Tongue (tissue), 1 donor: ENCODE measurements at regions not wholly inside any gene's neighbourhood (a gene's known extent, or its start where the extent isn't known, plus 50 kb on each side); places are given as distances from the start of the nearest gene placed in this dataset.
"Not testable (repeated sequence)": the region's sequence is repeated elsewhere in the genome, so short reads cannot be mapped to it uniquely, and the experiment has no call there.

Experiments used
- DNase-seq: peaks from one replicate; pipeline ENCODE4 v3.0.0-alpha.2; 2015

GRCh38 chr1:70556541-70556940 lies 145.5 kb downstream of the CTH start:
- DNase-seq = no peak

GRCh38 chr1:70567167-70567566 lies 156.1 kb downstream of the CTH start:
- no peak for DNase-seq

- DNase-seq = no peak
Measured at GRCh38 chr1:70571191-70571590, 160.1 kb downstream of the CTH start.

- no peak for DNase-seq
Measured at GRCh38 chr1:70573317-70573843, 162.3 kb downstream of the CTH start.

DNA sequence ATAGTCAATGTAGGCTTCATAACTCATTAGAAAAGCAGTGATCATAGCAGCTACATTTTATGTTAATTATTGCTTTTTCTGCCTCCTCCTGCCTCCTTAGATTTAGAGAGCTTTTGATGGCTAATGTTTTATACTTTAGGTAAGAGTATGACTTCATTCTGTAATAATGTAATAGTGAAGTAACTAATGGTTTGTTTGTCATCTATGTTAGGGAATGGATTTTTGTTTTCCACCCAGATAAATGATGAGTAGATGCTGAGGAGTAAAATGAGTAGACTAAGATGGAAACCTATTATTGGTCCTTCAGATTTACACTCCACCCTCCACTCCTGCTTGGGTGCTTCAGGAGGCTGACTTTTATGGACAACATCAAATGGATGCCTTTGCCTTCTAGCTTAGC lies 170.6 kb downstream of the CTH start:
- no peak for DNase-seq

DNA sequence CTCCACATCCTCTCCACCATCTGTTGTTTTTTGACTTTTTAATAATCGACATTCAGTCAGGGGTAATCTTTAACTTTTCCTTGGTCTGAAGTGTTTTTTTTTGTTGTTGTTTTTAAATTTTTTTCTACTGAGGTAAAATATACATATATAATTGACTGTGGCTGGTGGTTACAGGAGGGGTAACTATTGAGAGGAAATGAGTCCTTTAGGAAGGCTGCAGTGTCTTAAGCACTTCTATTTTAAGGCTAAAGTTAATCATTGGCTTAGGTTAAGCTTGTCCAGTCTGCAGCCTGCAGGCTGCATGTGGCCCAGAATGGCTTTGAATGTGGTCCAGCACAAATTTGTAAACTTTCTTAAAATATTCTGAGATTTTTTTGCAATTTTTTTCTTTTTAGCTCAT lies 172.5 kb downstream of the CTH start:
- DNase-seq = no peak

- no peak for DNase-seq
Measured at GRCh38 chr1:70586046-70586445, 175.0 kb downstream of the CTH start.

- no peak for DNase-seq
Measured at GRCh38 chr1:70587872-70588366, 176.9 kb downstream of the CTH start.

- DNase-seq = not testable (repeated sequence)
Measured at GRCh38 chr1:70593551-70593950, 182.5 kb downstream of the CTH start.

DNA sequence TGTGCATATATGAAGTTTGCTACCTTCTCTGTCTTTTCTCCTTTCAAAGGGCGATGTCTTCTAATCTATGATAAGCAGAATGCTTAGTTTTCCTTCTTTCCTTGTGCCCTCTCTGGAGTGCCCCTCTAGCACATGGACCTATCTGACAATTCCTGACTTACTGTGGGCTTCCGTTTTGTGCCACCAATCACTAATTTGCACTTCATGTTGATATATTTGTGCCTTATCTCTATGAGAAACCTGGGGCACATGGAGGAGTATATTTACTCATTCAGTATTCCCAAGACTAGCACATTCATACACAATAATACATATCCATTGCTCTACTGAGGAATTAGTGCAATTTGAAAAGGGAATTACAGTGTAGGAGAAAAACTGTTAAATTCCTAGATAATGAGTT lies 197.7 kb downstream of the CTH start:
- DNase-seq = no peak

- not testable (repeated sequence) for DNase-seq
Measured at GRCh38 chr1:70610164-70610563, 199.1 kb downstream of the CTH start.

DNA sequence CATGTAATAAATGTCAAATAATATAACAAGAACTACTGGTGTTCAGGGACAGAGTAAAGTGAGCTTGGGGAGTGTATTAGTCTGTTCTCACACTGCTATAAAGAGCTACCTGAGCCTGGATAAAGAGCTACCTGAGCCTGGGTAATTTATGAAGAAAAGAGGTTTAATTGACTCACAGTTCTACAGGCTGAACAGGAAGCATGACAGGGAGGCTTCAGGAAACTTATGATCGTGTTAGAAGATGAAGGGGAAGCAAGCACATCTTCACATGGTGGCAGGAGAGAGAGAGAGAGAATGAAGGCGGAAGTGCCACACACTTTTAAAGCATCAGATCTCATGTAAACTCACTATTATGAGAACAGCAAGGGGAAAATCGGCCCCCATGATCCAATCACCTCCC lies 205.9 kb downstream of the CTH start:
- no peak for DNase-seq

DNA sequence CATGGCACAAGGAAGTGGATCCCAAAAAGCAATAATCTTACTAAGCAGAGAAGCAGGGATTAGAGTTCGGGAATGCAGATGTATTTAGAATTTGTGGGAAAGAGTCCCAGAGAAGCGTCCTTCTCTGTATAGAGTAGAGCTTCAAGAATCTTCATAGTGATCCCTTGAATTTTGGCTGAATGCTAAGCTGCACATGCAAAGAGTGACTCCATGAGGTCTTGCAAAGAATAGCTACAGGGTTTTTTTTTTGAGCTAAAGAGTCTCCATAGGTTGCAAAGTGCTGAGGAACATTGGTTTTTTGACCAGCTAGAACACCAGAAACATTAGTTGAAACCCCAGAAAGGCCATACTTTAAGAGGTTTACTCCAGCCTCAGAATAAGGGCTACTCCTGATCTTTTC lies 206.7 kb downstream of the CTH start:
- DNase-seq = no peak

- DNase-seq = no peak
Measured at GRCh38 chr1:70627910-70628309, 216.8 kb downstream of the CTH start.

- no peak for DNase-seq
Measured at GRCh38 chr1:70628973-70629372, 217.9 kb downstream of the CTH start.

GRCh38 chr1:70633004-70633403 lies 221.9 kb downstream of the CTH start:
- DNase-seq = no peak

DNA sequence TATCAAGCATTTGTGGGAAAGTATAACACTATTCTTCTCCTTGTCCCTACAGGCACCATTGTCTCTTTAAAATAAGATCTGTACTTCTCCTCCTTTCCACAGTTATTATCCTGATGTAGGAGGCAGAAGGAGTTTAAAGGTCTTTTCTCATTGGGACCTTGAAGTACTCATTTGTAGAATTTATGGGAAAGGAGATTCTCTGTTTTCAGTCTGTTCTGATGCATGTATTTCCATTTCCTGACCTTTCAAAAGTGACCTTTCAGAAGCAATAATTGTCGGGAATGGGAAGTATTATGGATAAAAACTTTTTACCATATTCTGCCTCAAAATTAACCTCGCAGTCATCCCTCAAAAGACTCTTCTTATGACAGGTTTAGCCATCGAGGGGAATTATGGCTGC lies 224.8 kb downstream of the CTH start:
- peak; percentile 8 for DNase-seq

GRCh38 chr1:70641868-70642267 lies 230.8 kb downstream of the CTH start:
- no peak for DNase-seq

DNA sequence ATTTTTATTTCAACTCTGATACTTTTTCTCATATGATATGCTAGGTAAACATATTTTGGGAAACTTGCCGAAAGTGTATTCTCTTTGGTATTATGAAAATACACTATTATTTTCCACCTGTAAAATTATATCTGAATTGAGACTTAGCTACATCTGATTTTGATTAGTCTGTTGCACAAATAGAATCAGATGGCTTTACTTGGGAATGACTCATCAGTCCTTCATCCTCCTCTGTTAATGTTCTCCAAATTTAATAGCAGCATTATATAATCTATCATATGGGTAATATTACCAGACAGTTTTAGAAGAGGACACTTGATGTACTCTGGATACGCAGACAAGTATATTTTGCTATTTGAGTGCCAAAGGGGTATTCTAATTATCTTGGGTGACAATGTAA lies 245.3 kb downstream of the CTH start:
- no peak for DNase-seq

DNA sequence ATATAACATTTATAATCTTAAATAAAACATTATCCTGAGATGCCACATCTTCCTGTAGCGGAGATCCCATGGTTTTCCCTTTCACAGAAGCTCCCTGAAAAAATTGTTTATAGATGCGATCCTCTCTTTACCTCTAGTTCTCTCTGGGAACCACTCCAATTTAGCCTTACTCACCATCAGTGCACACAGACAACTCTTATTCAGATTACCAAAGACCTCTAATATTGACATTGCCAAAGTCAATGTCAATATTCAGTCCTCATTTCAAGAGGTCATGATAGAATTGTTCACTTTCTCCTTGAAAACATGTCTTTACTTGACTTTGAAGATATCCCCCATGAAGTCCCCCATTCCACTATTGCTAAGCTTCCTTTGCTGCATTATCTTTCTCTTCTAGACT lies 248.8 kb downstream of the CTH start:
- DNase-seq = no peak

GRCh38 chr1:70666381-70667140 lies 255.5 kb downstream of the CTH start:
- no peak for DNase-seq

- DNase-seq = peak; percentile 15
Measured at GRCh38 chr1:70667494-70668170, 256.6 kb downstream of the CTH start.

DNA sequence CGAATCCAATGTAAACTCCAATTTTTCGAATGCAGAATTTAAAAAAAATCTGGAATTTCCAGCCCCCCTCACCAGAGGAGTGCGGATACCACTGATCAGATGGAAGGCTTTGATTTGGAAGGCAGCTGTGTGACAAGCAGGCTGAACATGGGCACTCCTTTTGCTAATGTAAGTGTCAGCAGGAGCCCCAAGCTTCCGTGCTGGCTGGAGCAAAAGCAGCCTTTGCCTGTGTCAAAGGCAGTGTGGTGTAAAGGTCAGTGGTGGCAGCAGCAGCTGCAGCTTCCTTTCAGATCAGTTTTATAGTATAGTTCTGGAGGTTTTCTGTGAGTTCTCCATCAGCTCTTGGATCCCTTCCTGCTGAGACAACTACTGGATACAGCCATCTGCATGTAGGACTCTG lies 259.9 kb downstream of the CTH start:
- no peak for DNase-seq

DNA sequence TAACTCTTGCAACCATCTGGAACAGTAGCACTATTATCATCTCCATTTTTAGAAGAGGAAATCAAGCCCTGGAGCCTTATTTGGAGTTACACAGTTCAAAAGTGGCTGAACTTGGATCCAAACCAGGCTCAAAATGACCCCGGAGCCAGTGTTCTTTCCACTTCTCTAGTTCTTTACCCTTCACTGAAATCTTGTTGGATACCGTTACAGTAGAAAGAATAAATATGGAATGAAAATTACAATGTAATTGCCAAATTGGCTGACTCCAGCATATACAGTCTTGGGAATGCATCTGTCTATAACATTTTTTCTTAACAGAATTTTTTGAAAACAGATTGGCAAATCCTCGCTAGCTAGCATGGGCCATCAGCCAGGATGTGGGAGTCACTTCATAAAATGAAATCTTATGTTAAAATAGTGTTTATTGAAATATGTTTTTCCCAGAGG lies 261.4 kb downstream of the CTH start:
- DNase-seq = peak; percentile 76
